HepG2 (cell line): ENCODE measurements at regions not wholly inside any gene's neighbourhood (a gene's known extent, or its start where the extent isn't known, plus 50 kb on each side); places are given as distances from the start of the nearest gene placed in this dataset.

Experiments
- ATAC-seq: fragments of 200-7000 bp; cut with Tn5 transposase; 3 replicates; pipeline ENCODE4 v1.9.1; 2020; ENCODE audit warnings: mild to moderate bottlenecking, moderate library complexity
- BruUV-seq: library from RNA; stranded (reverse); fragments of 400-500 nt; replicated peaks from 2 replicates; lab custom pipeline; 2021; lab: Mats Ljungman, UMichigan
- CTCF ChIA-PET: fragments of 300-600 bp; formaldehyde crosslinking; extraction: SDS; loops from one replicate; lab custom pipeline; 2021; ENCODE audit warnings: low total read pairs, inconsistent platforms, low intra/inter-chr PET ratio; lab: Yijun Ruan, JAX
- POLR2A ChIA-PET: fragments of 350-600 bp; sonication (Branson Sonifier 250); formaldehyde crosslinking; loops from one replicate; lab custom pipeline; 2020; ENCODE audit warnings: antibody characterized with exemption, inconsistent platforms; lab: Yijun Ruan, JAX
- DNase-seq: peaks from one replicate; pipeline ENCODE4 v3.0.0-alpha.2; 2015; ENCODE audit warnings: low spot score
- FAIRE-seq: peaks from 3 replicates; lab custom pipeline; 2011; peaks lifted over from hg19 to GRCh38; lab: Jason Lieb, UNC
- H2AFZ ChIP-seq: one replicate; pipeline ENCODE4 v1.6.1; 2011; ENCODE audit warnings: low read length, inconsistent platforms
- H3K27ac ChIP-seq: fragments of 300-600 bp; 3 replicates; pipeline ENCODE4 v1.8.0; 2011; ENCODE audit warnings: mixed run types, mild to moderate bottlenecking, mixed read lengths, low read length, inconsistent platforms; ENCODE audit not compliant: insufficient read depth; ENCODE audit errors: extremely low read length
- H3K27me3 ChIP-seq, 2 experiments: fragments of 200-600 bp in 1 of 2; 2 replicates in 1 of 2; 3 replicates in 1 of 2; pipeline versions ENCODE4 v1.6.0 to v1.8.0; 2011; ENCODE audit warnings: low read length in 2 of 2, mild to moderate bottlenecking in 2 of 2, moderate library complexity in 2 of 2, inconsistent platforms in 1 of 2; ENCODE audit not compliant: insufficient read depth in 2 of 2, control insufficient read depth in 1 of 2
- H3K36me3 ChIP-seq, 2 experiments: fragments of 200-600 bp in 1 of 2; replicated peaks in 1 of 2; 2 replicates in 1 of 2; 3 replicates in 1 of 2; pipeline versions ENCODE4 v1.5.1 to v1.8.0; 2011; ENCODE audit warnings: low read length in 2 of 2, inconsistent platforms in 1 of 2; ENCODE audit not compliant: insufficient read depth in 2 of 2, control insufficient read depth in 1 of 2
- H3K4me1 ChIP-seq: 2 replicates; pipeline ENCODE4 v1.5.1; 2012; ENCODE audit warnings: low read length, inconsistent platforms; ENCODE audit not compliant: insufficient read depth
- H3K4me2 ChIP-seq: 2 replicates; pipeline ENCODE4 v1.6.0; 2011; ENCODE audit warnings: low read depth, low read length, inconsistent platforms
- H3K4me3 ChIP-seq, 3 experiments: fragments of 200-600 bp in 1 of 3; sonication (generic), shearing (Covaris generic) in 1 of 3; replicated peaks in 1 of 3; 2 replicates each; pipeline ENCODE4 v1.5.1; 2011 to 2016; ENCODE audit warnings: low read length in 3 of 3, inconsistent platforms in 2 of 3, low read depth in 2 of 3, mild to moderate bottlenecking in 2 of 3, control low read depth in 1 of 3, mixed read lengths in 1 of 3; ENCODE audit not compliant: insufficient read depth in 1 of 3
- H3K79me2 ChIP-seq: one replicate; pipeline ENCODE4 v1.6.1; 2011; ENCODE audit warnings: low read length, inconsistent platforms; ENCODE audit not compliant: insufficient read depth
- H3K9ac ChIP-seq: 2 replicates; pipeline ENCODE4 v1.6.0; 2011; ENCODE audit warnings: mild to moderate bottlenecking, low read depth, low read length, inconsistent platforms; ENCODE audit not compliant: insufficient read depth
- H3K9me3 ChIP-seq: 2 replicates; pipeline ENCODE4 v1.5.1; 2012; ENCODE audit warnings: mild to moderate bottlenecking, low read length
- H4K20me1 ChIP-seq: 2 replicates; pipeline ENCODE4 v1.6.0; 2011; ENCODE audit warnings: inconsistent platforms, mild to moderate bottlenecking, low read length, moderate library complexity; ENCODE audit not compliant: insufficient read depth
- KDM2A ChIP-seq: sonication (generic); formaldehyde crosslinking; IDR thresholded peaks from 2 replicates; pipeline ENCODE4 v1.4.0; 2020; ENCODE audit warnings: low read depth, missing genetic modification reagents, borderline replicate concordance
- MBD4 ChIP-seq: IDR thresholded peaks from 2 replicates; pipeline ENCODE4 v1.6.1; 2012; ENCODE audit warnings: low read length, inconsistent platforms, borderline replicate concordance
- NFIB ChIP-seq: sonication (generic); formaldehyde crosslinking; IDR thresholded peaks from 2 replicates; pipeline ENCODE4 v1.9.0; 2021; ENCODE audit warnings: missing genetic modification reagents, mild to moderate bottlenecking, borderline replicate concordance
- SCMH1 ChIP-seq: sonication (generic); formaldehyde crosslinking; IDR thresholded peaks from 2 replicates; pipeline ENCODE4 v1.9.0; 2021; ENCODE audit warnings: missing genetic modification reagents, mild to moderate bottlenecking, borderline replicate concordance
- XBP1 ChIP-seq: sonication (generic); formaldehyde crosslinking; IDR thresholded peaks from 2 replicates; pipeline ENCODE4 v1.5.0; 2020; ENCODE audit warnings: missing genetic modification reagents
- ZNF329 ChIP-seq: sonication (generic); formaldehyde crosslinking; IDR thresholded peaks from 2 replicates; pipeline ENCODE4 v1.9.0; 2021; ENCODE audit warnings: low read depth, mild to moderate bottlenecking, missing genetic modification reagents
- ZNF567 ChIP-seq: sonication (generic); formaldehyde crosslinking; IDR thresholded peaks from 2 replicates; pipeline ENCODE4 v1.8.1; 2023; ENCODE audit warnings: mild to moderate bottlenecking, missing genetic modification reagents, borderline replicate concordance
- ZSCAN5A ChIP-seq: sonication (generic); formaldehyde crosslinking; IDR thresholded peaks from 2 replicates; pipeline ENCODE4 v1.8.0; 2022; ENCODE audit warnings: mild to moderate bottlenecking, missing genetic modification reagents, borderline replicate concordance
- WGBS: methylation state at CpG from one replicate; pipeline ENCODE4 v1.1.6; 2017; ENCODE audit warnings: low lambda C conversion rate; 5-methylcytosine and 5-hydroxymethylcytosine counted together
- in situ Hi-C: cut with HindIII; loops from 2 replicates; pipeline ENCODE4 v1.10.0; 2017; ENCODE audit warnings: low pct_unique_long_range_greater_than_20kb; ENCODE audit not compliant: extremely low pct_ligation_motif_present
- intact Hi-C: fragments of 100-400 bp; cut with micrococcal nuclease; formaldehyde crosslinking; loops from one replicate; pipeline ENCODE4 v1.10.0; 2022; ENCODE audit not compliant: unreplicated experiment
- TF ChIP-seq, protein P1 (sequence below): sonication (generic); formaldehyde crosslinking; IDR thresholded peaks from 2 replicates; pipeline ENCODE4 v1.8.1; 2023; ENCODE audit warnings: mild to moderate bottlenecking, missing genetic modification reagents, borderline replicate concordance

DNA sequence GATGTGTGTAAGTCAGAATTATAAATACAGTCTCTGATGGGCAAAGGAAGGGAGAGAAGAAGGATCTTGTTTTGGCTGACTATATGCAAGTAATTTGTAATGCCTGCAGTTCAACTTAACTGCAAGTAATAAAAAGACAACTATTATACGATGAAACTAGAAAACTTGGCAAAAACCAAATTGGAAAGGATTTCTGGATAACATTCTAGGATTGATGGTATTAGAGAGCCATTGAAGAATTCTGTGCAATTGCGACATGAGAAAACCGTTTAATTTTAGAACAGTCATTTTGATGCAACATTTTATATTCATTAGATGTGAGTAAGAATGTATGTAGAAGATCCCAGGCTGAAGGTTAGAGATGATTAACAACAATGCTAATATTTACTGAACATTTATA, 1334.1 kb downstream of the EFNB2 start (continued):
- TF ChIP-seq, protein P1, sequence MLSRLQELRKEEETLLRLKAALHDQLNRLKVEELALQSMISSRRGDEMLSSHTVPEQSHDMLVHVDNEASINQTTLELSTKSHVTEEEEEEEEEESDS (CRISPR knock-in tag), result no peak
- TF ChIP-seq ZNF329 (CRISPR knock-in tag), result no peak
- no peak for TF ChIP-seq ZNF567 (CRISPR knock-in tag)
- no peak for TF ChIP-seq NFIB (CRISPR knock-in tag)

DNA sequence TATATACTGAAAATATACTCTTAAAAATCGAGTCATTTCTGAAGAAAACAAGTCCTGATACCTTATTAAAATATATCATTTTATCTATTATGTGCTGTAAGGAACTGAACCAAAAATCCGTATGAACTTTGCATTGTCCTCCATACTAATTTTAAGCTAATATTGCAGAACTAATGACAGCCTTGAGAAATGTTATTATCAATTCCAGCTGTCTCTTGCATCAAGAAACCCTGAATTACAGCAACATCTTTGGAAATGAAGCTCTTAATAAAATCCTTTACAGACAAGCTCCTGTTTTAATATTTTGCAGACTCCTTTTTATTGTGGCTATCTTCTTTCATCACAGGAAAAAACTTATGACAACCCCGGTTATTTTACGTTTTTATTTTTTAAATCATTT, 1335.3 kb downstream of the EFNB2 start:
- H3K4me3 ChIP-seq, result no peak overlapping the region
- no peak overlapping the region for H3K4me2 ChIP-seq
- no peaks in the 10 kb centered on the region for H3K36me3 ChIP-seq
- H2AFZ ChIP-seq, result no peak overlapping the region
- intact Hi-C loops, result loop anchor here (10.0 kb wide), 1 partner anchor 625 kb away; no protein-coding TSS in a partner anchor
- no peak for TF ChIP-seq SCMH1 (CRISPR knock-in tag)
- TF ChIP-seq ZSCAN5A (CRISPR knock-in tag), result no peak
- no peak for TF ChIP-seq MBD4
- TF ChIP-seq KDM2A, result no peak
- no peak for TF ChIP-seq XBP1
- TF ChIP-seq, all 625 proteins: peak for 0
- no peak for DNase-seq
- Histone ChIP-seq H3K27ac (no peak overlapping the region), H3K9me3 (peaks cover 26% of the 10 kb centered on the region), H3K9ac (no peak overlapping the region), H3K79me2 (no peaks in the 10 kb centered on the region), H4K20me1 (no peaks in the 10 kb centered on the region), H3K4me1 (no peaks in the 10 kb centered on the region), H3K27me3 (no peaks in the 10 kb centered on the region; a peak in 1 of 5 replicates)
- BruUV-seq, result no TSS peak
- 2% methylated on average over 4 of the region's 4 CpGs for WGBS
- POLR2A ChIA-PET, result no interaction called here
- in situ Hi-C loops, result no loop called here
- CTCF ChIA-PET, result no interaction called here
- no peak for FAIRE-seq
- no peak for ATAC-seq
